Esophagus squamous epithelium (tissue), 5 donors: ENCODE measurements at regions not wholly inside any gene's neighbourhood (a gene's known extent, or its start where the extent isn't known, plus 50 kb on each side); places are given as distances from the start of the nearest gene placed in this dataset.

Source experiments
- DNase-seq: peaks from one replicate; lab custom pipeline; 2025; lab: John Stamatoyannopoulos, UW
- H3K27ac ChIP-seq, 4 donors: fragments of 200-600 bp; sonication (generic); one replicate each; pipeline ENCODE4 v1.5.1; 2016 to 2019; ENCODE audit warnings: mild to moderate bottlenecking in 1 of 4
- H3K27me3 ChIP-seq, 4 donors: fragments of 200-600 bp; sonication (generic); 1 replicate in 3 of 4; 2 replicates in 1 of 4; pipeline versions ENCODE4 v1.5.1 to v1.6.0; 2017 to 2021; ENCODE audit warnings: antibody characterized with exemption in 1 of 4
- H3K36me3 ChIP-seq, 3 donors: fragments of 200-600 bp; sonication (generic); one replicate each; pipeline ENCODE4 v1.5.1; 2016 to 2019
- H3K4me1 ChIP-seq, 3 donors: fragments of 200-600 bp; sonication (generic); one replicate each; pipeline ENCODE4 v1.5.1; 2017 to 2019
- H3K4me3 ChIP-seq, 4 donors: fragments of 200-600 bp; sonication (generic); 1 replicate in 3 of 4; 2 replicates in 1 of 4; pipeline ENCODE4 v1.5.1; 2016 to 2019; ENCODE audit warnings: mild to moderate bottlenecking in 2 of 4, moderate library complexity in 1 of 4
- H3K9me3 ChIP-seq, 3 donors: fragments of 200-600 bp; sonication (generic); one replicate each; pipeline ENCODE4 v1.5.1; 2016 to 2019
- POLR2A ChIP-seq, 4 donors: fragments of 450-650 bp; IDR thresholded peaks; one replicate each; pipeline ENCODE4 v1.6.1; 2017; ENCODE audit warnings: antibody characterized with exemption in 4 of 4, mild to moderate bottlenecking in 4 of 4, moderate library complexity in 3 of 4
- WGBS, 2 donors: methylation state at CpG; one replicate each; pipeline ENCODE4 v1.1.5; 2018; 5-methylcytosine and 5-hydroxymethylcytosine counted together
- intact Hi-C: fragments of 100-400 bp; cut with DNase I; formaldehyde crosslinking; loops from one replicate; pipeline ENCODE4 v1.15.0; 2022
- TF ChIP-seq, protein P1 (sequence below), 6 experiments: fragments of 450-650 bp in 4 of 6; fragments of 200-600 bp in 2 of 6; sonication (generic) in 2 of 6; IDR thresholded peaks; one replicate each; pipeline ENCODE4 v1.5.1; 2016 to 2019; ENCODE audit warnings: antibody characterized with exemption in 6 of 6, mild to moderate bottlenecking in 4 of 6, moderate library complexity in 4 of 6
- donor health status: DM: yes; HTN: yes; CAD: no.

DNA sequence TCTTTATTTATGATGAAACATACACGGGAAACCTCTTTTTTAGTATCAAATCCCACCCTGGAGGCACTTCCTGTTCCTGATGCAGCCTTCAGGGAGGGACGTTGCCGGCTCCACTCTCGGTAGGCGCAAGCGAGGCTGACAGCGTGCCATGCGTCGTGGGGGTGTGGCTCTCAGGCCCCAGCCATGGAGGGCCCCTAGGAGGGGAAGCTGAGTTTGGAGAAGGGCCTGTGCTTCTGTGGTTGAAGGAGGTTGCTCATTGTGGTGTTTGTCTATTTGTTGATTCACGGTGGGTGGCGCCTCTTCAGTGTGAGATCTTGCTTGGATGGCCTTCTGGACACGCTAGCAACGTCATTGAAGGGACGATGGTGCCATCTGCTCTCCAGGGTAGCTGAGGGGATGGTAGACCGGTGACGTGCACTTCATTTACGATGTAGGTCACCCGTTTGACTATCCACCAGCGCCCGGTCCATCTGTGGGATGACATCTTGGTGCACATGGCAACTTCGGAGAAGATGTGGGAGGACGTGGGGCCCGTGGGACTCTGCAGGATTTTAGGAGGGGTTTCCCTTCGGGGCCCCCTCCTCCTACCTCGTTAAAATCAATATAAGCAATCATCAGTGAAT lies 126.3 kb upstream of the RTL1 start:
- Histone ChIP-seq H3K4me1 (no peaks in the 10 kb centered on the region), H3K27me3 (no peaks in the 10 kb centered on the region), H3K9me3 (no peaks in the 10 kb centered on the region), H3K27ac (no peak overlapping the region), H3K4me3 (no peak overlapping the region), H3K36me3 (no peaks in the 10 kb centered on the region)
- TF ChIP-seq, protein P1, sequence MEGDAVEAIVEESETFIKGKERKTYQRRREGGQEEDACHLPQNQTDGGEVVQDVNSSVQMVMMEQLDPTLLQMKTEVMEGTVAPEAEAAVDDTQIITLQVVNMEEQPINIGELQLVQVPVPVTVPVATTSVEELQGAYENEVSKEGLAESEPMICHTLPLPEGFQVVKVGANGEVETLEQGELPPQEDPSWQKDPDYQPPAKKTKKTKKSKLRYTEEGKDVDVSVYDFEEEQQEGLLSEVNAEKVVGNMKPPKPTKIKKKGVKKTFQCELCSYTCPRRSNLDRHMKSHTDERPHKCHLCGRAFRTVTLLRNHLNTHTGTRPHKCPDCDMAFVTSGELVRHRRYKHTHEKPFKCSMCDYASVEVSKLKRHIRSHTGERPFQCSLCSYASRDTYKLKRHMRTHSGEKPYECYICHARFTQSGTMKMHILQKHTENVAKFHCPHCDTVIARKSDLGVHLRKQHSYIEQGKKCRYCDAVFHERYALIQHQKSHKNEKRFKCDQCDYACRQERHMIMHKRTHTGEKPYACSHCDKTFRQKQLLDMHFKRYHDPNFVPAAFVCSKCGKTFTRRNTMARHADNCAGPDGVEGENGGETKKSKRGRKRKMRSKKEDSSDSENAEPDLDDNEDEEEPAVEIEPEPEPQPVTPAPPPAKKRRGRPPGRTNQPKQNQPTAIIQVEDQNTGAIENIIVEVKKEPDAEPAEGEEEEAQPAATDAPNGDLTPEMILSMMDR (IDR thresholded peaks at IDR 0.05) = no peak
- no peak for TF ChIP-seq POLR2A (IDR thresholded peaks at IDR 0.05)
- 81 to 85% methylated on average over 7 to 16 of the region's 25 CpGs for WGBS, 2 donors
- no peak for DNase-seq
- intact Hi-C loops = no loop called here

DNA sequence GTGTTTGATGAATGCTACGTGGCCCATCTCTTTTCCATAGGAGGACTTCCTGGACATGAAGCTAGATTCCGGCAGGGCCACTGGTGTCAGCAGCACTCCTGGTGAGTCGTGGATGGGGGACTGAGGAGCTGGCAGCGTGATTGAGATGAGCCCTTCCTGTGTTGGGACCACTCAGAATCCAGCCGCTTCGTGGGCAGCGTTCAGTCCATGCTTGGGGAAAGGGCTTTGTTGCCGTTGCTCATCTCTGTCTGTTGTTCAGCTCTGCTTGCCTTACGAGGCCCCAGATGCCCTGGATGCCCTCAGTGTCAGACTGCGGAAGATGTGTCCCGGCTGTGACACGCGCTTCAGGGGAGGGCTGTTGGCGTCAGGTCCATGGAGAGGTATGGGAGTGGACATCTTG lies 127.1 kb upstream of the RTL1 start:
- TF ChIP-seq, protein P1 (IDR thresholded peaks at IDR 0.05) = no peak
- no peak for TF ChIP-seq POLR2A (IDR thresholded peaks at IDR 0.05)
- Histone ChIP-seq H3K4me1 (no peaks in the 10 kb centered on the region), H3K4me3 (no peak overlapping the region), H3K9me3 (no peaks in the 10 kb centered on the region), H3K36me3 (no peaks in the 10 kb centered on the region), H3K27me3 (no peaks in the 10 kb centered on the region), H3K27ac (no peak overlapping the region)
- 73 to 87% methylated on average over 4 to 5 of the region's 14 CpGs for WGBS, 2 donors
- DNase-seq = no peak
- intact Hi-C loops = no loop called here

DNA sequence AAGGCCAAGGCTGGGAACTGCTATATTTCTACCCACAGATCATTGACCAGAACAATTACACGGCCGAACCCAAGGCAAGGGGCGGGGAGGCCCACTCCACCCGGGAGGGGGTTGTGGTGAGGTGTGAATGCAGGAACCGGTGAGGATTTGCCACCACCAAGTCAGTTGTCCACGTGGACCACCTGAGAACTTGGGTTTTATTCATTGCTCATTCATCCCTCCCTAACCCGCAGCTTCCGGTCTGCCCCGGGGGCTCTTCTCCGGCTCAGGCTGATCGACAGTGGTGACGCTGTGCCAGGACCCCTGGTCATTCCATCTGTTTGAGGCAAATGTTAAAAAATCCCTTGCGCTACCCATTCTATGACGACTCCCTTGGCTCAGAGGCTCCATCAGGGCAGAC lies 127.7 kb upstream of the RTL1 start:
- no peak for TF ChIP-seq POLR2A (IDR thresholded peaks at IDR 0.05)
- TF ChIP-seq, protein P1 (IDR thresholded peaks at IDR 0.05) = no peak
- intact Hi-C loops = no loop called here
- Histone ChIP-seq H3K4me3 (no peak overlapping the region), H3K36me3 (no peaks in the 10 kb centered on the region), H3K27me3 (no peaks in the 10 kb centered on the region), H3K4me1 (no peaks in the 10 kb centered on the region), H3K27ac (no peak overlapping the region), H3K9me3 (no peaks in the 10 kb centered on the region)
- no peak for DNase-seq
- 86 to 88% methylated on average over 9 to 13 of the region's 14 CpGs for WGBS, 2 donors

DNA sequence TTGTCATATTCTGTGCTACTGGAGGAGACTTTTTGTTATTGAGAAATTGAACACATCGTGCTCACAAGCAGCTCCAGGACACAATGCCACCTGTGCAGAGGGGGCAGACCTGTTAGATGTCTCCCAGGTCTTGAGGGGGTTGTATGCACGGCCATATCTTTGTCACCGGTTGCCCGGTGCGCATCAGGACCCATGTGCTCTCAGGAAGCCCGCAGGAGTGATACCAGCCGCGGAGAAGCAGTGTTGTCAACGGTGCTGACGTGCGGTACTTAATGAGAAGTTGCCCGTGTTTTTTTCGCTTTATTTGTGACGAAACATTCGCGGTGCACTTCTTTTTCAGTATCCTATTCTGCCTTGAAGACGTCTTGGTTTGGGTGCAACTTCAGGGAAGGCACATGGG lies 128.2 kb upstream of the RTL1 start:
- 88 to 91% methylated on average over 17 of the region's 17 CpGs for WGBS, 2 donors
- Histone ChIP-seq H3K4me1 (no peaks in the 10 kb centered on the region), H3K4me3 (no peak overlapping the region), H3K27me3 (no peaks in the 10 kb centered on the region), H3K9me3 (no peaks in the 10 kb centered on the region), H3K36me3 (no peaks in the 10 kb centered on the region), H3K27ac (no peak overlapping the region)
- TF ChIP-seq, protein P1 (IDR thresholded peaks at IDR 0.05) = no peak
- TF ChIP-seq POLR2A (IDR thresholded peaks at IDR 0.05) = no peak
- DNase-seq = no peak
- intact Hi-C loops = no loop called here

DNA sequence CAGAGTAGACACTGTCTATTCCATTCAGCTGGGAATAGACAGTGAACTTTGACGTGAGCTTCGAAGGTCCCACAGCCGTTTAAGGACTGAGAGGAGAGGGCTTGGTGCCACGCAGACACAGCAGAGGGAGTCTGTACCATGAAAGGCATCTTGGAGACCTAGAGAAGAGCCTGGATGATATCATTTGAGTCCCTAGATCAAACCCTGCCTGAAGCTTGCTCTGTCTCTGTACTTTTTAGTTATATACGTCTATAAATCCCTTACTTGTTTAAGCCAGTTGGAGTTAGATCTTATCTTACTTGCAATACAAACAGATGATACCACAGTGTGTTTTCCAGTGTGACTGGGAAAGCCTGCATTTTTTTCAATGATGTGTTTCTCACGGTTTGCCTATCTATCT lies 128.9 kb upstream of the RTL1 start:
- DNase-seq = no peak
- H3K4me3 ChIP-seq = no peak overlapping the region
- no peaks in the 10 kb centered on the region for H3K36me3 ChIP-seq
- no peak overlapping the region for H3K27ac ChIP-seq
- H3K9me3 ChIP-seq = no peaks in the 10 kb centered on the region
- H3K4me1 ChIP-seq = no peaks in the 10 kb centered on the region
- H3K27me3 ChIP-seq = no peaks in the 10 kb centered on the region
- intact Hi-C loops = no loop called here
- no peak for TF ChIP-seq POLR2A (IDR thresholded peaks at IDR 0.05)
- TF ChIP-seq, protein P1 (IDR thresholded peaks at IDR 0.05) = no peak
- 83 to 85% methylated on average over 6 of the region's 6 CpGs for WGBS, 2 donors
